ENCODE measurements at regions not wholly inside any gene's neighbourhood (a gene's known extent, or its start where the extent isn't known, plus 50 kb on each side); places are given as distances from the start of the nearest gene placed in this dataset.

GRCh38 chr10:10178476-10178875 is 839.2 kb upstream of the CELF2 start:
- TF ChIP-seq POLR2AphosphoS5 (IDR thresholded peaks at IDR 0.05; ENCODE audit: low read depth) = no peak
- TF ChIP-seq SPI1 (IDR thresholded peaks at IDR 0.05; ENCODE audit: borderline replicate concordance, low read depth) = no peak
- no peak for TF ChIP-seq CTCF (IDR thresholded peaks at IDR 0.05; ENCODE audit: insufficient read depth, low read length)
- TF ChIP-seq REST (IDR thresholded peaks at IDR 0.05; ENCODE audit: insufficient replicate concordance, low read depth) = no peak
- no peak for TF ChIP-seq GABPA (IDR thresholded peaks at IDR 0.05; ENCODE audit: low read depth)

Measured in HL-60 (cell line).